Fibroblast of upper back skin (primary cell): ENCODE measurements at regions not wholly inside any gene's neighbourhood (a gene's known extent, or its start where the extent isn't known, plus 50 kb on each side); places are given as distances from the start of the nearest gene placed in this dataset.
"Not testable (repeated sequence)": the region's sequence is repeated elsewhere in the genome, so short reads cannot be mapped to it uniquely, and the experiment has no call there.

ENCODE experiments used
- DNase-seq: peaks from one replicate; pipeline ENCODE4 v3.0.0-alpha.2; 2013

DNA sequence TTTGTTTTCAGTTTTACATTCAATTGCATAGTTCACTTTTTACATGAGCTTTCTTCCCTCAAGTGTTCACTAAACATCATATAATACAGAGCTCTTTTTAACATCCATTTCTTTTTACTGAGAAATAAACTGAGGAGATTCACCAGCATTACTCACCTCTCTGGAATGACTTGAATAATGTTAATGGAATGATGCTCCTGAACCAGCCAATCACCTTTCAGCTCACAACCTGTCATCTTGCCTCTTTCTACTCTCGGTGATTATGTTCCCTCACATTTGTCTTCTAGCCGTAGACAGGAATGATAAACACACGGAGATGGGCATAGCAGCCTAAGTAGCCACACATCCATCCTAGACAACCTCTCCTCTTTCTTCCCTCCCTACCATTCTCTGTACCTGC lies 301.7 kb downstream of the PAX3 start:
- peak; percentile 93 for DNase-seq

DNA sequence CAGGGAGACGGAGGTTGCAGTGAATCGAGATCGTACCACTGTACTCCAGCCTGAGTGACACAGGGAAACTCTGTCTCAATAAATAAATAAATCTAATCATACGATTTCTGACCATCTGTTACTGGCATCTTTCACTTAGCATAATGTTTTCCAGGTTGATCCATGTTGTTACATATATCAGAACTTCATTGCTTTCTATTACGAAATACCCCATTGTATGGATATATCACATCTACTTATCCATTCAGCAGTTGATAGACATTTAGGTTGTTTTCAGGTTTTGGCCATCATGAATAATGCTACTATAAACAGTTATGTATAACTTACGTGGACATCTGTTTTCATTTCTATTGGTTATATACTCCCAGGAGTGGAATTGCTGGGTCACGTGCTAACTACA lies 303.9 kb downstream of the PAX3 start:
- DNase-seq, result no peak

DNA sequence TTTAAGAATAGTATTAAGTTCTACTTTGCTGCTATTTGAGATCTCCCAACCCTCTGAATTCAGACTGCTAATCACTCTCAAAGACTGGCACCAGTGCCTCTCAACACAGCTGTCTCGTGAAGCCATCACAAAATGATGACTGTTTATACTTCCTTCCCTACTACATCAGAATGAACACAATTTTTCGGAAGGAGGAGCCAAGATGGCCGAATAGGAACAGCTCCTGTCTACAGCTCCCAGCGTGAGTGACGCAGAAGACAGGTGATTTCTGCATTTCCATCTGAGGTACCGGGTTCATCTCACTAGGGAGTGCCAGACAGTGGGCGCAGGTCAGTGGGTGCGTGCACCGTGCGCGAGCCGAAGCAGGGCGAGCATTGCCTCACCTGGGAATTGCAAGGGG lies 314.4 kb downstream of the PAX3 start:
- not testable (repeated sequence) for DNase-seq

DNA sequence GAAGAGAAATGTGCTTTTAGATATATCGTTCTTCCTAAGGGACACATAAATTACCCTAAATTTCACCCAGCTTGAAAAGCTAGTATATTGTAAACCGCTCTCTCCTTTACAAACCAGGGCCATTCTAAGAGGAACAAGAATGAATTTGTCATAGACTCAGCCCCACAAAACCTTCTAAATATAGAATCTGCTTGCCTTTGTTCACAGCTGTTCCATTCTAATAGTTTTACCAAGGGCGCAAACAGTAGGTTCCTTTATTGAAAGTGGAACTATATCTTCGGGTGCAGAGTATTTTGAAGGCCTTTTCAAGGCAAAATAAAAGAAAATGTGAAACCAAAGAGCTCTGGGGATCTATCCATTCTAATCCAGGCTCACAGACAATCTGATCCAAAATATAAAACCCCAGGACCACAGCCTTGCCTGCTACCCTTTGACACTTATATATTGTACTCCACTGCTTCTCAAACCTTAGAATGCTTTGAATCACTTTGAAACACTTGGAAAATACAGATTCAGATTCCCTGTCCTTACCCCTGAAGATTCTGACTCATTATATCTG lies 316.8 kb downstream of the PAX3 start:
- DNase-seq, result no peak

DNA sequence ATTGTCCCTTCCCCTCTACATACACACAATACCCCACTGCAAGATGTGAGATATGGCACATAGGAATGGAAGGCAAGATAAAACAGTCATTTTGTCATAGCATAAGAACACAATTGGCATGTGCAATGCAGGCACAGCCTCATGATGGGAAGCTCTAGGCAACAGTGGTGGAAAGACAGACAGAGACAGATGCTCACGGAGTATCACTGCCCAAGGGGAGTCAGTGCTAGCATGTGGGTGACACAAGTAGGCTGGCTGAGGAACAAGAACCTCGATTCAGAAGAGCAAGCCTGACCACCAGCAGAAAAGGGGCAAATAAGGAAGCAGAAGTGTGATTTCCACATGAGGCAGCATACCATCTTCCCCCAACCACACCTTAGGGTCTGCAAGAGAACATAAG lies 323.6 kb downstream of the PAX3 start:
- DNase-seq, result no peak

DNA sequence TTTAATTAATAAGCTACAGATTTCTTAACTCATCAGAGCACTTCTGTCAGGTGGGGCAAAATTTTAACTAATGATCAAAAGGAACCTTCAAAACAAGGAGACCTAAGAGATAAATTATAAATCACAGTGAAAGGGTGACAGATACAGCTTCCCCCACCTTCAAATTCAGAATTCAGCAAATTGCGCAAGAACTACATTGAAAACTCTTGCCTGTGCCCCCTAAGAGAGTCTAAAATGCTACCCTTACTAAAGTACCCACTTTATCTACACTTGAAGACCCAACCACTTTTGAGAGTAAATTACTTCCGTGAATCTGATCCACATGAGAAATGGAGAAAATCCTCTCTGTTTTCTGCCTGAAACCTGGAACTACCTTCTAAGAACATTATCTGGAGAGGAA lies 324.9 kb downstream of the PAX3 start:
- no peak for DNase-seq

DNA sequence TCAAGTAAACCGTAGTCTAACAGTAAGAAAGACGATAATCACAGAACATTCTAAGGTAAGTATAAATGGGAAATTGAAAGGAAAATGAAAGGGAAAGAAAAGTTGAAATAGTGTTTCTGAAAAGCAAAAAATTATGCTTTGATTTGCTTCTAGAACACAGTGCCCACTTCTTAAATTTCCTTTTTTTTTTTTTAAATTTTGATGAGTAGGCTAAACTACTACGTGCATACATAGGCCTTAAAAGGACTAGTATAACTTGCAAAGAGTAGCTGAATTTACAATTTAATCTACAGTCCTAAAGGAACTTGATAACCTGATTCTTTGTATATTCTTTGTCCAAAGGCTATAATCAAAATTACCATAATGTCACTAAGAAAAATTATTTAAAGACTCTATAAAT lies 325.3 kb downstream of the PAX3 start:
- DNase-seq, result no peak

DNA sequence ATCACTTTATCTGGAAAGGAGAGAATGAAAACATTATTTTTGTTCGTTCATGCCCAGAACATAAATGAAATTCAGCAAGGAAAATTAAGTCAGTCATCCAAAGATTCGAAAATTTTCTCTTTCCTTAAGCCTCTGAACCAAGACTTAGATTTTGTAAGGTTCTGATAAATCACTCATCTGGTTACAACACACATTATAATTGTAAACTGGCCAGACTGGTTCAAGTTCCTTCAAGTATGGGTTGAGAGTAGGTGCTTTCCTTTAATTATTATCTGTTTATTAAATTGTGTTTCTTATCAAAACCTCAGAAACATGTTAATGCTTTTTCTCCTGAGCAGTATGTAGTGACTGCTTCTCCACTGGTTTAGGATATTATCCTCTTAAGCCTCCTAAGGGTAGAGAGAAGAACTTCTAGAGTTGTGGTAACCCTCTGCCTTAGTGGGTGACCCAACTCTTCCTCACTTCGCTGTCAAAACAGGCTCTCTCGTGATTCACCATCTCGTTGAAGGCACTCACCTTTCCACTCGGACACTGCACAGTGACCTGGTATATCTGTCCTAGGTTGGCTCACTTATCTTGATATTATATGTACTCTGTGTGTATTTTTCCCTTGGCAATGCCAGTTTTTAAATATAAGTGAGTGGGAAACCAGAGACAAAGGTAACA lies 325.9 kb downstream of the PAX3 start:
- DNase-seq, result no peak

DNA sequence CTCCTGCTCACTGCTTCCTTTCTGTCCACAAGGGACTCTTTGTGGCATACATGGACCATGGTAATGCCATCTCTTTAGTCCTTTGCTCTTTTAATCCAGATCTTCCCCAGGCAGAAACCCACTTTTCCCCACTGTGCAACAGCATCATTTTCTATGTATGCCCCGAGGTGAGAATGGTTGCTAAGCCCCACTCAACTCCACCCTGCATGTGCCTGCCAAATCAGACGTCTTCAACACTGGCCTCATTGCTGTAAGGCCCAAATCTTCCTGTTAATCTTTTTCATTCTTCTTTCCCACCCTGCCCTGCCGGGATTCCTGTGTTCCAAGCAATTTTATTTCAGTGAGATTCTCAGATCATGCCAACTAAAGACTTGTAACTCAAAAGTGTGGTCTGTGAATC lies 328.4 kb downstream of the PAX3 start:
- DNase-seq, result no peak

DNA sequence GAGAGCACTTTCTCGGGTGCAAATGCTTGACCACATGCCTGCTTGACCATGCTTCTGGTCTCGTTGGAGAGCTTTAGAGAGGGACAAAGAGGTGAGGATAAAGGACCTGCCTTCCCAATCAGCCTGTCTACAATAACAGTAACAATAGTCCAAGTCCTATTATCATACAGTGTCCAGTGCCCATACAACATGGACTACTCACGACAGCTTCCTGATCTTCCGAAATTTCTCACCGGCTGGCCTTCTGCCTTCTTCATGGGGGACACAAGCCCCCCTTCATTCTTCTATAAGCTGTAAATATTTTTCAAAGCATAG lies 329.0 kb downstream of the PAX3 start:
- no peak for DNase-seq

DNA sequence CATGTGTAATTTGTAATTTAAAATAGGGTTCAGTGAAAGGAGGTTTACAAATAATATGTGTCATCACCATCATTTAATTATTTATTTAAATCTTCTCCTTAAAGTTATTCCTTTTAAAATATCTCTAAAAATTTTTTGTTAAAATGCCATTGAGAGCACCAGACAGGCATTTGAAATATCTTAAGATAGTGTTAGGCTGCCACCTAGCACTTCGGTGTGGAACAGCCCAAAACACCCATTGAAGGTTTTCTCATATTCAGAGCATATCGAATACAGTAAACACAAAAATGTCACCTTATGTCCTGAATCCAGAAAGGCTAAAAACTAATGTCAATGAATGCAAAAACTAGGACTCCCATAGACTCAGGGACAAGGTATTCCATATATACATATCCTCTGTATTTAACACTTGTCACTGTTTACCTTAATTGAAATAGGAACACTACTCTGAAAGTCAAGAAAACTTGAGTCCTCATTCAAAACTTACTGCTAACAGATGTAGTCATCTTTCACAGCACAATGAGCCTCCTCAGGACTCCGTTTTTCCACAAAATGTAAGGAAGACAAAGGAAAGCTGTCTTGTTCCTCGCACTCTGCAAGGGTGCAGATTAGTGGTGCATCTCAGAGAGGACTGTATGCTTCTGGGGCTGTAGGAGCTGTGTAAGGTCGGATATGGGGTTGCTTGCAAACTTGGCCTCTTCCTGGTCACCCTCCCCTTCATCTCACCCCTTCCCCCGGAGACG lies 329.5 kb downstream of the PAX3 start:
- peak; percentile 47 for DNase-seq

DNA sequence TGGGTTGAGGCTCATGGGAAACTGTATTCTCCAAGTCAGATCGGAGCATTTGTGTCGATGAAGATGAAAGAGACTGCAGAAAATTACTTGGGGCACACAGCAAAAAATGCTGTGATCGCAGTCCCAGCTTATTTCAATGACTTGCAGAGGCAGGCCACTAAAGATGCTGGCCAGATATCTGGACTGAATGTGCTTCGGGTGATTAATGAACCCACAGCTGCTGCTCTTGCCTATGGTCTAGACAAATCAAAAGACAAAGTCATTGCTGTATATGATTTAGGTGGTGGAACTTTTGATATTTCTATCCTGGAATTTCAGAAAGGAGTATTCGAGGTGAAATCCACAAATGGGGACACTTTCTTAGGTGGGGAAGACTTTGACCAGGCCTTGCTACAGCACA lies 336.6 kb downstream of the PAX3 start:
- no peak for DNase-seq

DNA sequence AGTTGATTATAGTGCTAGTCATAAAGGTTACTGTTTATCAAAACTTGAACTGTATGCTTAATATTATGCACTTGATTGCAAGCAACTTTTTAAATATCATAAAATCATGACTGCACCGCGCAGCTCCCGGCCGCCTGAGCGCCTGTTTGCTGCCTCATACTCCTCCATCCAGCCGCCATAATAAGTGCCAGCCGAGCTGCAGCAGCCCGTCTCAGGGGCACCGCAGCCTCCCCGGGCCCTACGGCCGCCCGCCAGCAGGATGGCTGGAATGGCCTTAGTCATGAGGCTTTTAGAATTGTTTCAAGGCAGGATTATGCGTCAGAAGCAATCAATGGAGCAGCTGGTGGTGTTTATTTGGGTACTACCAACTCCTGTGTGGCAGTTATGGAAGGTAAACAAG lies 337.2 kb downstream of the PAX3 start:
- DNase-seq, result no peak

DNA sequence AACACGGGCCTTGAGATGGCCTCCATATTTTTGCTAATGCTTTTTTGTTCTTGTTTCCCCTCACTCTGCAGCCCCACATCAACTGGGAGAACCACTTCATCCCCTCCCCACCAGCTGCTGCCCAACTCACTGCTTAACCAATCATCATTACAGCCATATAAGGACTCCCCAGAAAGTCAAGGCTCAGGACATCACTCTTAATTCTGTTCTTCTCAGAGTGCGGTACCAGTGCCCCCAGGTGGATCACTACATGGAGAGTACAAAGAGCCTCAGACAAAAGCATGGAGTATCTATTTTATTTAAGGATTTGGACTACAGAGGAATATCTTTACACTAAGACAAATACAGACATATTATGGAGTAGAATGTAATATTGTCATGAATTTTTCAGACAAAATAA lies 340.6 kb downstream of the PAX3 start:
- no peak for DNase-seq

DNA sequence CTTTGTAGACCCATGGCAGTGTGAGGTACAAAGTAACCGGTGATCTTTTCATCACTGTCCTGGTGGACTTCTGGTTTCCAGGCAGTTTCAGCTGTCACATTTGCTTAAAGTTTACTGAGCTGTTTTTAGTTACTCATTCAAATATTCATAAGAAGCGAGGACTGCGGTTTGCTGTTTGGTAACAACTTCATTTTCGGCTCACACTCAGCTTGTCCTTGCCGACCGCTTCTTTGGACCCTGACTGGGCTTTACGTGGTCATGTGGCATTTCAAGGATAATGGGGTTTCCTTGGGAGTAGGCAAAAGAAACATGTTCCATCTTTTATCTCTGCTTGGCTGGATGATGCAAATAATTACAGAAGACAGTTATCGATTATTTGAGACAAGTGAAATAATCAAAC lies 350.7 kb downstream of the PAX3 start:
- DNase-seq, result no peak

DNA sequence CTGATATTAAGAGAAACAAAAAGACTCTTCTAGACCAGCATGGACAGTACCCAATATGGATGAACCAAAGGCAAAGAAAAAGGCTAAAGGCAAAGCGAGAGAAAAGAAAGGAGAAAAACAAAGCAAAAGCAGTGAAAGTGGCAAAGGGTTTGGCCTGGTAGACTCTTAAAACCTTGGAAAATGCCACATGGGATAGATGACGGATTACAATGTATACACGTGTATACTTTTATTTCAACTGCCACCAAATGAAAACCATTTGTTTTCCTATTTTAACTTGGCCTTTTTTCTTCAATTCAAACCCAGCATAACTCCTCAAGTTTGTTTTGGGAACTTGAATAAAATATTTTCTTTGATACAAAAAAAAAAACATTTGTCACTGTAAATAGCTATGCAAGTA lies 354.3 kb downstream of the PAX3 start:
- DNase-seq, result not testable (repeated sequence)

DNA sequence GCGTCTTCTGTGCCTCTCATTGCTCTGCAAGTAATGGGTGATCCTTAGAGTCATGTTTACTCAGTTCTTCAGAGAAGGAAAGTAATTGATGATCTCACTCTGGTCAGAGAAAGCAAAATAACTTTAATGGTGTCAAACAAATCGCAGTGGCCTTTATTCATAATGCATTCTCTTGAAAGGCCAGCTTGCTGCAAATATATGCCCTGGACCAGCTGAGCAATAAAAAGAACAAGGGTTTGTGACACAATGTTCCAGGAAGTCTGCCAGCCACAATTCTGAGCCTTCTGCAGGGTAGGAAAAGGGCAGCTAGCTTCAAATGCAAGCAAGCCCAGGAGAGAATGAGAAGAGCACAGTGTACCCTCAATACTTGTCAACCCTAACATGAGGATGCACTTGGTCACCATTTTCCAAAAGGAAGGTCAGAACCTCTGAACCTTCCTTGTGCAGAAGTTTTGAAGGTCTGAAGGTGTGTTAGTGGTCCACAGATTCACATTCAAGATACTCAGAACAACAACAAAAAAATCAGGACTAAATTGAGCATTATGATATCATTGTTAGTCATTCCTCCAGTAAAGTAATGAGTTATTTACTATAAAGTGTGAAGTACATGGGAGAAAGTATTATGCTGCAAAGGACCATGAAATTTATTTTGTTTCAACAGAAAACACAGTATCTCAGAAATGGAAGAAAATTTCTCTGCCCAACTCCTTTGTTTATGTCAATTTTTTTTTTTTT lies 355.6 kb downstream of the PAX3 start:
- DNase-seq, result peak; percentile 6

DNA sequence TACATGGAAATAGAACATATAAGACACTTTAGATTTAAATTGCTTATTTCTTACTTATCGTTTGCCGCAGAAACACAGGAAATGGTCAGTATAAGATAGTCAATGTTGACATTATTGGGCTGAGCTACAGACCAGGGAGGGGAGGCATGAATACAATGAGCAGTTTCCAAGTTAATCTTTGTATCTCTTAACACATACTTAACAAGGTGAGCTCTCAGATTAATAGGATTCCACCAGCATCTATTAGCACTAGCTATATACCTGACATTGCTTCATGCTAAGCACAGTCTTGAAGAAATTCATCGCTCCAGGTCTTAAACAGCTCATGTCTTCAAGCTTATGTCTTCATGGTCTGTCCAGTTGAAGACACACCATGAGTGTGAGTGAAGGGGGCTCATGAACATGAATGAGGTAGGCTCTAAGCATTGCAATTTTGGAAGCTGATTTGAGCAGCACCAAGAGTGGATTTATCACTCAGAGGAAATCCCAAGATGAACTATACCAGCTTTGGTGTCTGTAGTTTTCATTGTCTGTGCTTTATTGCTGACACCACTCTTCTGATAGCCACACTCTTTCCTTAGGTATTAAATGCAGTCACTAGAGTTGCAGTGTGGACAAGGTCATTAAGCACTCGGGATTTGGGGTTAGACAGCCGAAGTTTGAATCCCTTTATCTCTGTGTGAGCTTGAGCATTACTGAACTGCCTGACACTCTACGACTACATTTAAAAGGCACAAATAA lies 359.3 kb upstream of the EPHA4 start:
- no peak for DNase-seq

DNA sequence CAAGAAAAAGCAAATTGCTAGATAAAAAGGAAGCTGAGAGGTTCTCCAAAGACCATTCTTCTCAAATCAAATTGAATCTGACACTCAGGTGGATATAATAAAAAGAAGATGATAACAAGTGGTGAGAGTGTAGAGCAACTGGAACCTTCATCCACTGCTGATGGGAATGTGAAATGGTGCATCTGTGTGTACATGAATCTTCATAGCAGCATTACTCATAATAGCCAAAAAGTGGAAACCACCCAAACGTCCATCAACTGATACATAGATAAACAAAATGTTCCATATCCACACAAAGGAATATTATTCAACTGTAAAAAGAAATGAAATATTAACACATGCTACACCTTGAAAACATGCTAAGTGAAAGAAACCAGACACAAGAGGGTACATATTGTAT lies 357.2 kb upstream of the EPHA4 start:
- no peak for DNase-seq

DNA sequence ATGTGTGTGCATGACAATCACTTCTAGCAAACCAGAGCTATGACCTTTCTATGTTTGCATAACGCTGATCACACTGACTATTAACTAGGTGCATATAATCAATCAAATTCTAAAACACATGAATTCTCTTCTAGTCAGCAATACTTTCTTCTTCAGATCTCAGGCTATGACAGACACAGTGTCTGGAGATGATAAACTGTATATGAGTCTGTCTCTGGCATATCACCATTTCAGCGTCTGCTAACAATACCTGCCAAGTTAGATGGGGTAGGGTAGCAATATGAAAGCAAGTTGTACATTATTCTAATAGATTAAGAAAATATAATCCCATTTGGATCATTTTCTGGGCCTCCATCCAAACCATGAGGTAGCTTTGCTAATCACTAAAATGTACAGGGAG lies 354.2 kb upstream of the EPHA4 start:
- DNase-seq, result no peak

DNA sequence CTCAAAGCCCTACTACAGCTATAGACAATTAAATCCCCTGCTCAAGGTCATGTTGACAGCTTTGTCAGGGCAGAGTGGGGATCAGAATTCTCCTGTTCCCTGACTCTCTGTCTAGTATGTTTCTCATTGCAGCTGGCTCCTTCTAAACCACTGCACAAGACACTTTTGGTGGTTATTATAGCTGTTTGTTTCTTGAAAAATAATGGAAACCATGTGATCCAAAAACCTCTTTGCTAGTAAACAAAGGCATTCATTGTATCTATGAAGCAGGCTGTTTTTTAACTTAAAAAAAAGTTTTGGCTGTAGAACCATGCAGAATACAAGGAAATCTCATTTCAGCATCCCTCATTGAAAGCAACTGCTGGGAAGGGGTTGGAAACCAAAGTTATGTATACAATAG lies 352.5 kb upstream of the EPHA4 start:
- DNase-seq, result no peak

DNA sequence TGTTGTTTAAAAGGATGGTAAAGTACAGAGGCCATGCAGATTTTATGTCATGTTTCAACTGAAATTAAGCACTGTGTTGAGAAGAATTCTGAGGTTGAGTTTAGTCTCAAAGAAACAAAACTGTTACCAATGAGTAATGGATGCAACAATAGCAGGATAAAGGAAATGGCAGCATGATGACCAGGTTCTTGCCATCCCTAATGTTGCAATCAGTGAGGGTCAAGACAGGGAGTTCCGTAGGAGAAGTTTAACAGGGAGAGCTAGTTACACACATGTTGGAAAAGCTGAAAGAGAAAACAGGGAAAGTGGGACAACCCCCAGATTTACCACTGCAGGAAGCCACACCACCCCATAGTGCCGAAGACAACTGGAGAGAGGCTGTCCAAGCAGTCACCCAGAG lies 343.8 kb upstream of the EPHA4 start:
- DNase-seq, result no peak

DNA sequence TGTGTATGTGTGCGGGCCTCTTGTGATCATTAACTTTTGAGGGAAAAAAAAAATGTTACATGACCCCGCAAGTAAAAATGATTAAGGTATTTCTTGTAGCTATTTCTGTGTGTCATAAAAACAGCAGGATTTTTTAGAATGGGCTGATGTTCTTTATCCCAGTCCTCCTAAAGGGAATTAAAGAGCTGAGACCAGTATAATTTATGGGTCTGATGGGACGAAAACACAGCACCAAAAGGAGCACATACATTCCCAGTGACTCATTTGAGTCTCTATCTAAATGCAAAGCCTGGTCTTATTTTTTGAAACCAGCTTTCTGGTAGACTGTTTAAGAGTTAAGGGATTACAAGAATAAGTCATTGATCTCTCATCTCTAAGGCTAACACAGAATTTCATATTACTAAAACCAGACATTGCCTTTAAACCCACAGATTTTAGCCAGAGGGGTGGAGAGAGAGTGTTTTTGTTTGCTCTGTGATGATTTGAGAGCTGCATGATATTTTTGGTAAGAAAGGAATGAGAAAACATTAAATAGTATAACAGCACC lies 342.3 kb upstream of the EPHA4 start:
- DNase-seq, result peak; percentile 54
